Ascending aorta (tissue), 2 donors: ENCODE measurements at regions not wholly inside any gene's neighbourhood (a gene's known extent, or its start where the extent isn't known, plus 50 kb on each side); places are given as distances from the start of the nearest gene placed in this dataset.

Source experiments
- DNase-seq, 2 donors: peaks; one replicate each; pipeline ENCODE4 v3.0.0-alpha.2; 2019; ENCODE audit warnings: low spot score in 2 of 2
- H3K27ac ChIP-seq, 2 donors: fragments of 200-600 bp; sonication (generic); one replicate each; pipeline ENCODE4 v1.5.1; 2016 to 2017; ENCODE audit warnings: mild to moderate bottlenecking in 1 of 2
- H3K27me3 ChIP-seq: fragments of 200-600 bp; sonication (generic); one replicate; pipeline ENCODE4 v1.5.1; 2017
- H3K36me3 ChIP-seq, 2 donors: fragments of 200-600 bp; sonication (generic); one replicate each; pipeline ENCODE4 v1.5.1; 2016
- H3K4me1 ChIP-seq, 2 donors: fragments of 200-600 bp; sonication (generic); one replicate each; pipeline ENCODE4 v1.5.1; 2016 to 2017; ENCODE audit warnings: mild to moderate bottlenecking in 1 of 2
- H3K4me3 ChIP-seq, 2 donors: fragments of 200-600 bp; sonication (generic); one replicate each; pipeline ENCODE4 v1.5.1; 2016 to 2017; ENCODE audit warnings: mild to moderate bottlenecking in 1 of 2
- H3K9me3 ChIP-seq, 2 donors: fragments of 200-600 bp; sonication (generic); one replicate each; pipeline ENCODE4 v1.5.1; 2016
- intact Hi-C: fragments of 100-400 bp; cut with DNase I; formaldehyde crosslinking; loops from one replicate; pipeline ENCODE4 v1.15.1; 2023
- TF ChIP-seq, protein P1 (sequence below), 3 experiments: fragments of 200-600 bp in 2 of 3; fragments of 450-650 bp in 1 of 3; sonication (generic) in 2 of 3; IDR thresholded peaks; one replicate each; pipeline ENCODE4 v1.5.1; 2016 to 2019; ENCODE audit warnings: antibody characterized with exemption in 3 of 3, mild to moderate bottlenecking in 1 of 3, moderate library complexity in 1 of 3

DNA sequence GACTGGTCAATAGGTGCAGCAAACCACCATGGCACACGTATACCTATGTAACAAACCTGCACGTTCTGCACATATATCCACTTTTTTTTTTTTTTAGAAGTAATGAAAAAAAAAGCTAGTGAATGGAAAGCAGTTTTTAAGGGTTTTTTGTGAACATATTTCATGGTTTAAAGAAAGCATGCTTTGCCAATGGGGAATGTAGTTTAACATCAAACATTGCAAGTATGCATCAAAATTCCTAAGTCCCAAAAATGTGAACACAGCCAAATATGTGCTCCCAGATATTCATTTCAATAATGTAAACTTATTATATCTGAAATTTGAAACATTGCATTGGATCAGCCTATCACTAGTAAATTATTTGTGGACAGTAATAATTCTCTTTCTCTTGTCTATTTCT is 710.4 kb upstream of the FLRT2 start:
- no peaks in the 10 kb centered on the region for H3K27me3 ChIP-seq

DNA sequence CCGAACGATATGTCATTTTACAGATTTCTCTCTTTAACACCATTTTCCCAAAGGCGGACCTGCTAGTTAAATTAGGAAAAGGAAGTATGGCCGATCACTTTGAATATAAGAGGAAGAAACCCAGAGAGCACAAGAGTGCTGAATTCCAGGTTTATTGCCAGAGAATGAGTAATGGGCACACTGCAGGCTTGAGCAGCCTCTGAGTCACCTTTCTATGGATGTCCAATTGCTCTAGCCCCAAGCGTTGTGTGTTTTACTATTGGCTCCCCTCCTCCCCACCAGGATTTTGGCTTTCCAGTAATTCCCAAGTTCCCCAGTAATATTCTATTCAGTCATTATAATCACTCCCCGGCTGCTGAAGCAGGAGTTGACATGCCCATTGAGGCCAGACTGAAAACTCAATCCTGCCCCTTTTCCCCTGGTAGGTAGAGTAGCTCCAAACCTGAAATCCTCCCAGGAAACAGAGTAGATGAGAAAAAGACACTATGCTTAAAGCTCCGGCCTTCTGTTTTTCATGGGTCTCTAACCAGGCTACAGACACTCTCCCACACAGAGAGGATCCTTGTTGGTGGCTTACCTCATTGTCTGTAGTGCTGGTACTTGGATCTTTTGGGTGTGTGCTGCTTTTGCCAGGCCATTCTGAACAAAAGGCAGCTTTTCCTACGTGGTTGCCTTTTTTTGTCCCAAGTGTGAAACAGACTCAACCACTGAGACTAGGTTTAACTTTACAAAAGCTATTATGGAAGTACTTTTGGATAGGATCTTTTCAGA is 704.3 kb upstream of the FLRT2 start:
- no peaks in the 10 kb centered on the region for H3K27me3 ChIP-seq
- no peaks in the 10 kb centered on the region for H3K36me3 ChIP-seq
- H3K4me3 ChIP-seq = no peak overlapping the region
- H3K9me3 ChIP-seq = no peaks in the 10 kb centered on the region
- H3K27ac ChIP-seq = no peak overlapping the region
- no peak for DNase-seq
- TF ChIP-seq, protein P1, sequence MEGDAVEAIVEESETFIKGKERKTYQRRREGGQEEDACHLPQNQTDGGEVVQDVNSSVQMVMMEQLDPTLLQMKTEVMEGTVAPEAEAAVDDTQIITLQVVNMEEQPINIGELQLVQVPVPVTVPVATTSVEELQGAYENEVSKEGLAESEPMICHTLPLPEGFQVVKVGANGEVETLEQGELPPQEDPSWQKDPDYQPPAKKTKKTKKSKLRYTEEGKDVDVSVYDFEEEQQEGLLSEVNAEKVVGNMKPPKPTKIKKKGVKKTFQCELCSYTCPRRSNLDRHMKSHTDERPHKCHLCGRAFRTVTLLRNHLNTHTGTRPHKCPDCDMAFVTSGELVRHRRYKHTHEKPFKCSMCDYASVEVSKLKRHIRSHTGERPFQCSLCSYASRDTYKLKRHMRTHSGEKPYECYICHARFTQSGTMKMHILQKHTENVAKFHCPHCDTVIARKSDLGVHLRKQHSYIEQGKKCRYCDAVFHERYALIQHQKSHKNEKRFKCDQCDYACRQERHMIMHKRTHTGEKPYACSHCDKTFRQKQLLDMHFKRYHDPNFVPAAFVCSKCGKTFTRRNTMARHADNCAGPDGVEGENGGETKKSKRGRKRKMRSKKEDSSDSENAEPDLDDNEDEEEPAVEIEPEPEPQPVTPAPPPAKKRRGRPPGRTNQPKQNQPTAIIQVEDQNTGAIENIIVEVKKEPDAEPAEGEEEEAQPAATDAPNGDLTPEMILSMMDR (IDR thresholded peaks at IDR 0.05) = no peak
- intact Hi-C loops = no loop called here
- no peaks in the 10 kb centered on the region for H3K4me1 ChIP-seq

More for the DNA sequence above, 710.4 kb upstream of the FLRT2 start:
- Histone ChIP-seq H3K4me1 (no peaks in the 10 kb centered on the region), H3K4me3 (no peak overlapping the region), H3K36me3 (no peaks in the 10 kb centered on the region), H3K27ac (no peak overlapping the region), H3K9me3 (no peaks in the 10 kb centered on the region)
- no peak for DNase-seq
- TF ChIP-seq, protein P1 (IDR thresholded peaks at IDR 0.05) = no peak
- intact Hi-C loops = no loop called here

GRCh38 chr14:84826294-84826693 is 703.6 kb upstream of the FLRT2 start:
- no peaks in the 10 kb centered on the region for H3K9me3 ChIP-seq
- TF ChIP-seq, protein P1 (IDR thresholded peaks at IDR 0.05) = no peak
- DNase-seq = no peak
- no peaks in the 10 kb centered on the region for H3K4me1 ChIP-seq
- no peak overlapping the region for H3K4me3 ChIP-seq
- intact Hi-C loops = no loop called here
- H3K27me3 ChIP-seq = no peaks in the 10 kb centered on the region
- no peaks in the 10 kb centered on the region for H3K36me3 ChIP-seq
- H3K27ac ChIP-seq = no peak overlapping the region

GRCh38 chr14:84850595-84850994 is 679.3 kb upstream of the FLRT2 start:
- H3K9me3 ChIP-seq = no peaks in the 10 kb centered on the region
- no peak for DNase-seq
- H3K4me3 ChIP-seq = no peak overlapping the region
- no peaks in the 10 kb centered on the region for H3K36me3 ChIP-seq
- H3K4me1 ChIP-seq = no peaks in the 10 kb centered on the region
- H3K27ac ChIP-seq = no peak overlapping the region
- TF ChIP-seq, protein P1 (IDR thresholded peaks at IDR 0.05) = no peak
- intact Hi-C loops = no loop called here
- no peaks in the 10 kb centered on the region for H3K27me3 ChIP-seq

- intact Hi-C loops = no loop called here
- TF ChIP-seq, protein P1 (IDR thresholded peaks at IDR 0.05) = no peak
These were observed 673.0 kb upstream of the FLRT2 start for GRCh38 chr14:84856751-84857534.

More at GRCh38 chr14:84856751-84857534, 673.0 kb upstream of the FLRT2 start:
- no peak for DNase-seq
- H3K27ac ChIP-seq = no peak overlapping the region
- H3K36me3 ChIP-seq = no peaks in the 10 kb centered on the region
- no peak overlapping the region for H3K4me3 ChIP-seq
- no peaks in the 10 kb centered on the region for H3K27me3 ChIP-seq
- H3K9me3 ChIP-seq = no peaks in the 10 kb centered on the region
- no peaks in the 10 kb centered on the region for H3K4me1 ChIP-seq
